ENCODE measurements at regions not wholly inside any gene's neighbourhood (a gene's known extent, or its start where the extent isn't known, plus 50 kb on each side); places are given as distances from the start of the nearest gene placed in this dataset.

- TF ChIP-seq CTCF (IDR thresholded peaks at IDR 0.05), result no peak
These were observed 110.8 kb upstream of the GREM2 start for GRCh38 chr1:240722788-240723187.

- TF ChIP-seq CTCF (IDR thresholded peaks at IDR 0.05), result no peak
These were observed 109.0 kb upstream of the GREM2 start for GRCh38 chr1:240720976-240721375.

- TF ChIP-seq CTCF (IDR thresholded peaks at IDR 0.05), result no peak
These were observed 108.2 kb upstream of the GREM2 start for GRCh38 chr1:240719953-240720700.

GRCh38 chr1:240714568-240715292, 102.8 kb upstream of the GREM2 start:
- TF ChIP-seq CTCF (IDR thresholded peaks at IDR 0.05), result no peak

GRCh38 chr1:240712014-240712731, 100.2 kb upstream of the GREM2 start:
- TF ChIP-seq CTCF (IDR thresholded peaks at IDR 0.05), result no peak

- TF ChIP-seq CTCF (IDR thresholded peaks at IDR 0.05), result no peak
These were observed 99.1 kb upstream of the GREM2 start for GRCh38 chr1:240711020-240711419.

- no peak for TF ChIP-seq CTCF (IDR thresholded peaks at IDR 0.05)
These were observed 97.7 kb upstream of the GREM2 start for GRCh38 chr1:240709676-240710075.
